ENCODE measurements at regions not wholly inside any gene's neighbourhood (a gene's known extent, or its start where the extent isn't known, plus 50 kb on each side); places are given as distances from the start of the nearest gene placed in this dataset.

GRCh38 chr4:128565054-128565453 lies 244.4 kb upstream of the JADE1 start:
- TF ChIP-seq CTCF (IDR thresholded peaks at IDR 0.05): no peak
- no peak for TF ChIP-seq POLR2A (IDR thresholded peaks at IDR 0.05)
- no peak for TF ChIP-seq POLR2AphosphoS5 (IDR thresholded peaks at IDR 0.05)

Data from breast epithelium (tissue), 3 donors.